ENCODE measurements at regions not wholly inside any gene's neighbourhood (a gene's known extent, or its start where the extent isn't known, plus 50 kb on each side); places are given as distances from the start of the nearest gene placed in this dataset.

DNA sequence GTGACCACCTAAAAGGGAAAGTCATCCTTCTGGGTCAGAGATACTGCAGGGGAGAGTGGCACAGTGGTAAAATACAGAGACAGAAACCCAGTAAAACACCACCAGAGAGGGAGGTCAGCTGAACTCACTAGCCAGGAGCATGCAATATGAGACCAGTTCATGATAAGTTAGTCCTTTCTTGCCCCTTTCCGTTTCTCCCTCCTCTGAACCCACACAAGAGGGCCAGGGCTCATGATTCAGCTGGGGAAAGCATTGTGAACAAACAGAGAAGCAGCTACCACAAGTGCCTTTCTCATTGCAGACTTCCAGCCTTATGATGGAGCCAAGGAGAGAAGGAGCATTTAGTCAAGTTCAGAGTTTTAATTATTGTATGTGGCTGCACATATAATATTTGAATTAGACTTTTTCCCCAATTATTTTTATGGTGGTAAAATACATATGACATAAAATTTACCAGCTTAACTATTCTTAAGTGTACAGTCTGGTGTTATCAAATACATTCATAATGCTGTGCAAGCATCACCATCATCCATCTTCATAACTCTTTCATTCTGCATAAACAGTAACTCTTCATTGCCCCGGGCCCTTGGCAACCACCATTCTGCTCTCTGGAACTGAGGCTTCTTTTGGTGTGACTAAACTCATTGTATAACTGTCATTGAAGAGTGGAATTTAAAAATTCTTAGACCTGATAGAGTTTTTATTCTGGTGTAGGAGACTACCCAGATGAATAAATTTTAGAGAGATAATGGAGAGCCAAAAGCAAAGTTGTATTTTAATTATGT lies 114.6 kb downstream of the DDIT4L start:
- intact Hi-C loops (cut with DNase I, micrococcal nuclease), result no loop called here
- no peak overlapping the region for H3K4me3 ChIP-seq
- H3K9me3 ChIP-seq, result no peaks in the 10 kb centered on the region
- ATAC-seq (no peak), DNase-seq (no peak)
- no peaks in the 10 kb centered on the region for H3K4me1 ChIP-seq (ENCODE audit: low read depth)
- no peaks in the 10 kb centered on the region for H3K36me3 ChIP-seq (ENCODE audit: low read depth)
- TF ChIP-seq CTCF (IDR thresholded peaks at IDR 0.05), result no peak

- Histone ChIP-seq H3K4me3 (no peak overlapping the region), H3K36me3 (ENCODE audit: low read depth) (no peaks in the 10 kb centered on the region), H3K4me1 (ENCODE audit: low read depth) (no peaks in the 10 kb centered on the region), H3K9me3 (no peaks in the 10 kb centered on the region)
- TF ChIP-seq CTCF (IDR thresholded peaks at IDR 0.05), result no peak
- no peak for ATAC-seq
- no peak for DNase-seq
- intact Hi-C loops (cut with DNase I, micrococcal nuclease), result no loop called here
Observed at GRCh38 chr4:100075056-100075455, 115.2 kb downstream of the DDIT4L start.

DNA sequence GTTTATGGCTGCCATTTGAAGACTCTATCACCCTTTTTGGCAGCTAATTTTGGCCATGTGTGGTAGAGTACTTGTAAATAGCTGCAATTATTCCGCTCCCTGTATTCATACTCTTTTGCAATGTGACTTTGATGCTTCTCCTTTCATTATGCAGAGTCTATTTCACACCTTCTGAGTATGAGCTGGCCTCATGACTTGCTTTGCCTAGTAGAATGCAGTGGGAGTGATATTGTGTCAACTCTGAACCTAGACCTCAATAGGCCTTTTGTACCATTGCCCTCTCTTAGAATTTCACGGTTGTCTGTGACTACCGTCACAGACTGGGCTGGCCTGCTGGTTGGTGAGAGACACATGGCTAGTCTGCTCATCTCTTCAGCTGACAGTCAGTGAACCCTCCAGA lies 118.8 kb downstream of the DDIT4L start:
- no peak for TF ChIP-seq CTCF (IDR thresholded peaks at IDR 0.05)
- DNase-seq, result no peak
- ATAC-seq, result no peak
- no peaks in the 10 kb centered on the region for H3K36me3 ChIP-seq (ENCODE audit: low read depth)
- intact Hi-C loops (cut with DNase I, micrococcal nuclease), result no loop called here
- no peak overlapping the region for H3K4me3 ChIP-seq
- H3K4me1 ChIP-seq (ENCODE audit: low read depth), result no peaks in the 10 kb centered on the region
- no peaks in the 10 kb centered on the region for H3K9me3 ChIP-seq

DNA sequence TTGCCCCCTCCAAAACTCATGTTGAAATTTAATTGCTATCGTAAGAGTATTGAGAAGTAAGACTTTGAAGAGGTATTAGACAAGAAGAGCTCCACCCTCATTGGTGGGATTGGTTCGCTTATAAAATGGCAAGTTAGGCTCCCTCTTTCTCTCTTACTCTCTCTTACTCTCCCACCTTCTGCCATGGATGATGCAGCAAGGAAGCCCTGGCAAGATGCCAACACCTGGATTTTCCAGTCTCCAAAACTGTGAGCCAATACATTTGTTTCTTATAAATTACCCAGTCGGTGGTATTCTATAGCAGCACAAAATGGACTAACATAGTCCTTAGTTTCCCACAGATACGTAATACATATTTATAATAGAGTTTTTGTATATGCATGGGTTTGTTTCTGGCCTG lies 119.4 kb downstream of the DDIT4L start:
- TF ChIP-seq CTCF (IDR thresholded peaks at IDR 0.05), result no peak
- H3K36me3 ChIP-seq (ENCODE audit: low read depth), result no peaks in the 10 kb centered on the region
- no peaks in the 10 kb centered on the region for H3K9me3 ChIP-seq
- DNase-seq (no peak), ATAC-seq (no peak)
- no peak overlapping the region for H3K4me3 ChIP-seq
- intact Hi-C loops (cut with DNase I, micrococcal nuclease), result no loop called here
- no peaks in the 10 kb centered on the region for H3K4me1 ChIP-seq (ENCODE audit: low read depth)

DNA sequence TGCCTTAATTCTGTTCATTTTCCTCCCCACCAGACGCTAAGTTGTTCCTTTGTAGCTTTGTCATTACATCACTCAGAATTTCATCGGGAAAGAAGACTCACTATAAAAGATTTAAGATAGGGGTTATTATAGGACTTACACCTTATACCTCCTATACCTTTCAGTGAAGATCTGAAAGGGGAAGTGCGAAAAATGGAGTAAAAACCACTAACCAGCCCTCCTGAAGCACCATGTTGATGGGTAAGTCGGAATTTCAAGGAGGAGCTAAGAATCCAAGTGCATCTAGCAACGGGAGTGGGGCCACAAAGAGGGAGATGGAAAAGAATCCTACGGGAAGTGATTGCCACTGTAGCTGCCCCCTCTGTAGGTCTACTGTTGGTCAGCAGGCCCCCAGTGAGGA lies 119.1 kb upstream of the H2AZ1 start:
- intact Hi-C loops (cut with DNase I, micrococcal nuclease), result no loop called here
- H3K4me1 ChIP-seq (ENCODE audit: low read depth), result no peaks in the 10 kb centered on the region
- ATAC-seq (no peak), DNase-seq (no peak)
- H3K9me3 ChIP-seq, result no peaks in the 10 kb centered on the region
- H3K4me3 ChIP-seq, result no peak overlapping the region
- no peaks in the 10 kb centered on the region for H3K36me3 ChIP-seq (ENCODE audit: low read depth)
- no peak for TF ChIP-seq CTCF (IDR thresholded peaks at IDR 0.05)

DNA sequence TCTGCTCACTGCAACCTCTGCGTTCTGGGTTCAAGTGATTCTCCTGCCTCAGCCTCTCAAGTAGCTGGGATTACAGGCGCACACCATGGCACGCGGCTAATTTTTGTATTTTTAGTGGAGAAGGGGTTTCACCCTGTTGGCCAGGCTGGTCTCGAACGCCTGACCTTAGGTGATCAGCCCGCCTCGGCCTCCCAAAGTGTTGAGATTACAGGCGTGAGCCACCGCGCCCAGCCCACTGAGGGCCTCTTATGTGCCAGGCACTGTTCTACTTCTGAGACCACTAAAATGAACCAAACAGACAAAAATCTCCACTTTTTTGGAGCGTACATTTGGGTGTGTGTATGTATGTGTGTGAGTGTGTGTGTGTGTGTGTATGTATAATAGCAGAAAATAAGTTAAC lies 117.2 kb upstream of the H2AZ1 start:
- TF ChIP-seq CTCF (IDR thresholded peaks at IDR 0.05), result no peak
- Histone ChIP-seq H3K36me3 (ENCODE audit: low read depth) (no peaks in the 10 kb centered on the region), H3K4me1 (ENCODE audit: low read depth) (no peaks in the 10 kb centered on the region), H3K4me3 (no peak overlapping the region), H3K9me3 (no peaks in the 10 kb centered on the region)
- intact Hi-C loops (cut with DNase I, micrococcal nuclease), result no loop called here
- DNase-seq (no peak), ATAC-seq (no peak)

Data from mucosa of descending colon (tissue), 3 donors.